ENCODE measurements at regions not wholly inside any gene's neighbourhood (a gene's known extent, or its start where the extent isn't known, plus 50 kb on each side); places are given as distances from the start of the nearest gene placed in this dataset.

- H3K9ac ChIP-seq (ENCODE audit: low read length), result no peak overlapping the region
- Mint-ChIP-seq H3K4me3 (ENCODE audit: unreplicated experiment) (no peak overlapping the region), H3K27me3 (ENCODE audit: low read depth, unreplicated experiment) (peaks cover 59% of the 10 kb centered on the region), H3K9me3 (ENCODE audit: unreplicated experiment) (peaks cover 2% of the 10 kb centered on the region), H3K36me3 (ENCODE audit: low read depth, unreplicated experiment) (no peaks in the 10 kb centered on the region), H3K27ac (ENCODE audit: unreplicated experiment) (no peak overlapping the region), H3K4me1 (ENCODE audit: low read depth, unreplicated experiment) (no peaks in the 10 kb centered on the region)
- no peaks in the 10 kb centered on the region for H3K79me2 ChIP-seq (ENCODE audit: insufficient read depth, low read length)
- H3K4me1 ChIP-seq (ENCODE audit: insufficient read depth, low read length), result no peaks in the 10 kb centered on the region
- no peaks in the 10 kb centered on the region for H3K36me3 ChIP-seq (ENCODE audit: insufficient read depth, low read length)
- H3K4me2 ChIP-seq (ENCODE audit: low read length), result no peak overlapping the region
- H3K27me3 ChIP-seq (ENCODE audit: insufficient read depth, low read length), result peaks cover 17% of the 10 kb centered on the region
- H3K27ac ChIP-seq (ENCODE audit: low read depth, low read length), result no peak overlapping the region
- H3K4me3 ChIP-seq (ENCODE audit: insufficient read depth, low read depth, low read length), result no peak overlapping the region
- no peak overlapping the region for H2AFZ ChIP-seq (ENCODE audit: low read depth, low read length)
- DNase-seq (ENCODE audit: low read depth) (no peak), FAIRE-seq (no peak)
- H3K9me3 ChIP-seq (ENCODE audit: insufficient read depth, low read depth, low read length), result no peaks in the 10 kb centered on the region
- TF ChIP-seq EZH2 (IDR thresholded peaks at IDR 0.05; ENCODE audit: insufficient read depth, low read length) (no peak), CTCF (IDR thresholded peaks at IDR 0.05; ENCODE audit: insufficient read depth, low read depth, low read length) (no peak)
- no peaks in the 10 kb centered on the region for H4K20me1 ChIP-seq (ENCODE audit: insufficient read depth, low read length)
Measured at GRCh38 chr16:86313631-86314030, 196.7 kb upstream of the FOXF1 start.

- Mint-ChIP-seq H3K36me3 (ENCODE audit: low read depth, unreplicated experiment) (no peaks in the 10 kb centered on the region), H3K27ac (ENCODE audit: unreplicated experiment) (no peak overlapping the region), H3K27me3 (ENCODE audit: low read depth, unreplicated experiment) (peaks cover 63% of the 10 kb centered on the region), H3K9me3 (ENCODE audit: unreplicated experiment) (peaks cover 2% of the 10 kb centered on the region), H3K4me1 (ENCODE audit: low read depth, unreplicated experiment) (no peaks in the 10 kb centered on the region), H3K4me3 (ENCODE audit: unreplicated experiment) (no peak overlapping the region)
- DNase-seq (ENCODE audit: low read depth), result no peak
- Histone ChIP-seq H3K79me2 (ENCODE audit: insufficient read depth, low read length) (no peaks in the 10 kb centered on the region), H3K27ac (ENCODE audit: low read depth, low read length) (no peak overlapping the region), H3K9me3 (ENCODE audit: insufficient read depth, low read depth, low read length) (no peaks in the 10 kb centered on the region), H3K4me1 (ENCODE audit: insufficient read depth, low read length) (no peaks in the 10 kb centered on the region), H3K4me2 (ENCODE audit: low read length) (no peak overlapping the region), H2AFZ (ENCODE audit: low read depth, low read length) (no peak overlapping the region), H3K27me3 (ENCODE audit: insufficient read depth, low read length) (peaks cover 20% of the 10 kb centered on the region), H3K9ac (ENCODE audit: low read length) (no peak overlapping the region), H3K36me3 (ENCODE audit: insufficient read depth, low read length) (no peaks in the 10 kb centered on the region), H4K20me1 (ENCODE audit: insufficient read depth, low read length) (no peaks in the 10 kb centered on the region), H3K4me3 (ENCODE audit: insufficient read depth, low read depth, low read length) (no peak overlapping the region)
- no peak for FAIRE-seq
- TF ChIP-seq EZH2 (IDR thresholded peaks at IDR 0.05; ENCODE audit: insufficient read depth, low read length) (no peak), CTCF (IDR thresholded peaks at IDR 0.05; ENCODE audit: insufficient read depth, low read depth, low read length) (no peak)
Measured at GRCh38 chr16:86314402-86315025, 195.8 kb upstream of the FOXF1 start.

- Mint-ChIP-seq H3K4me3 (ENCODE audit: unreplicated experiment) (no peak overlapping the region), H3K4me1 (ENCODE audit: low read depth, unreplicated experiment) (no peaks in the 10 kb centered on the region), H3K27me3 (ENCODE audit: low read depth, unreplicated experiment) (peaks cover 63% of the 10 kb centered on the region), H3K36me3 (ENCODE audit: low read depth, unreplicated experiment) (no peaks in the 10 kb centered on the region), H3K9me3 (ENCODE audit: unreplicated experiment) (peaks cover 1% of the 10 kb centered on the region), H3K27ac (ENCODE audit: unreplicated experiment) (no peak overlapping the region)
- Histone ChIP-seq H3K79me2 (ENCODE audit: insufficient read depth, low read length) (no peaks in the 10 kb centered on the region), H3K27ac (ENCODE audit: low read depth, low read length) (no peak overlapping the region), H4K20me1 (ENCODE audit: insufficient read depth, low read length) (no peaks in the 10 kb centered on the region), H3K9ac (ENCODE audit: low read length) (no peak overlapping the region), H3K9me3 (ENCODE audit: insufficient read depth, low read depth, low read length) (no peaks in the 10 kb centered on the region), H3K27me3 (ENCODE audit: insufficient read depth, low read length) (peaks cover 22% of the 10 kb centered on the region), H2AFZ (ENCODE audit: low read depth, low read length) (no peak overlapping the region), H3K36me3 (ENCODE audit: insufficient read depth, low read length) (no peaks in the 10 kb centered on the region), H3K4me3 (ENCODE audit: insufficient read depth, low read depth, low read length) (no peak overlapping the region), H3K4me2 (ENCODE audit: low read length) (no peak overlapping the region), H3K4me1 (ENCODE audit: insufficient read depth, low read length) (no peaks in the 10 kb centered on the region)
- no peak for FAIRE-seq
- DNase-seq (ENCODE audit: low read depth), result no peak
- TF ChIP-seq EZH2 (IDR thresholded peaks at IDR 0.05; ENCODE audit: insufficient read depth, low read length), result no peak
- no peak for TF ChIP-seq CTCF (IDR thresholded peaks at IDR 0.05; ENCODE audit: insufficient read depth, low read depth, low read length)
Measured at GRCh38 chr16:86316967-86317812, 193.1 kb upstream of the FOXF1 start.

Measured in astrocyte (in vitro differentiated cells and primary cell).